Gastrocnemius medialis (tissue), 4 donors: ENCODE measurements at regions not wholly inside any gene's neighbourhood (a gene's known extent, or its start where the extent isn't known, plus 50 kb on each side); places are given as distances from the start of the nearest gene placed in this dataset.

Source experiments
- POLR2A ChIP-seq, 2 donors: fragments of 450-650 bp; IDR thresholded peaks; one replicate each; pipeline ENCODE4 v1.6.1; 2017; ENCODE audit warnings: antibody characterized with exemption in 2 of 2, mild to moderate bottlenecking in 2 of 2, moderate library complexity in 2 of 2
- TF ChIP-seq, protein P1 (sequence below), 5 experiments: fragments of 450-650 bp in 3 of 5; fragments of 200-600 bp in 2 of 5; sonication (generic) in 2 of 5; IDR thresholded peaks in 4 of 5; conservative IDR thresholded peaks in 1 of 5; 1 replicate in 4 of 5; 2 replicates in 1 of 5; pipeline ENCODE4 v1.5.1; 2016 to 2019; ENCODE audit warnings: antibody characterized with exemption in 5 of 5, mild to moderate bottlenecking in 3 of 5, moderate library complexity in 3 of 5

DNA sequence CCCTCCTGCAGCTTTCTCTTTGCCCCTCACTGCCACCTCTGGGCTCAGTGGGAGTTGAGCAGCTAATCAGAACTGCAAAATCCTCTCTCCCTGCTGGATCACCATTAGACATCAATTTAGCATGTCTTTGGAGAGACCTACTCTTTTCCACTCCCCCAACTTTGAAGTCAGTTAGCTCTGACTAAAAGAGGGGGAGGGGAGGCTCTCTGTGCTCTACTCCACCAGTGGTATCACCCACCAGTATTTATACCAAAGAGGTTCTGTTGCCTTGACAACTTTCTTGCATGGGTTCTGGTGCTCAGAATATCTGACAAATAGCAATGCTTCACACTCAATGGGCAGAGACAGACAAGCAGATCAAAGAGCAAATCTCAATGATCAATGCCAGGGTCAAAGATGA lies 146.2 kb upstream of the ROPN1 start:
- TF ChIP-seq, protein P1, sequence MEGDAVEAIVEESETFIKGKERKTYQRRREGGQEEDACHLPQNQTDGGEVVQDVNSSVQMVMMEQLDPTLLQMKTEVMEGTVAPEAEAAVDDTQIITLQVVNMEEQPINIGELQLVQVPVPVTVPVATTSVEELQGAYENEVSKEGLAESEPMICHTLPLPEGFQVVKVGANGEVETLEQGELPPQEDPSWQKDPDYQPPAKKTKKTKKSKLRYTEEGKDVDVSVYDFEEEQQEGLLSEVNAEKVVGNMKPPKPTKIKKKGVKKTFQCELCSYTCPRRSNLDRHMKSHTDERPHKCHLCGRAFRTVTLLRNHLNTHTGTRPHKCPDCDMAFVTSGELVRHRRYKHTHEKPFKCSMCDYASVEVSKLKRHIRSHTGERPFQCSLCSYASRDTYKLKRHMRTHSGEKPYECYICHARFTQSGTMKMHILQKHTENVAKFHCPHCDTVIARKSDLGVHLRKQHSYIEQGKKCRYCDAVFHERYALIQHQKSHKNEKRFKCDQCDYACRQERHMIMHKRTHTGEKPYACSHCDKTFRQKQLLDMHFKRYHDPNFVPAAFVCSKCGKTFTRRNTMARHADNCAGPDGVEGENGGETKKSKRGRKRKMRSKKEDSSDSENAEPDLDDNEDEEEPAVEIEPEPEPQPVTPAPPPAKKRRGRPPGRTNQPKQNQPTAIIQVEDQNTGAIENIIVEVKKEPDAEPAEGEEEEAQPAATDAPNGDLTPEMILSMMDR (IDR thresholded peaks at IDR 0.05 in 4 of 5, conservative IDR thresholded peaks at IDR 0.05 in 1 of 5) = no peak
- no peak for TF ChIP-seq POLR2A (IDR thresholded peaks at IDR 0.05)
